ENCODE measurements at regions not wholly inside any gene's neighbourhood (a gene's known extent, or its start where the extent isn't known, plus 50 kb on each side); places are given as distances from the start of the nearest gene placed in this dataset.
"Not testable (repeated sequence)": the region's sequence is repeated elsewhere in the genome, so short reads cannot be mapped to it uniquely, and the experiment has no call there.

GRCh38 chr2:167334146-167334742 is 446.0 kb downstream of the XIRP2 start:
- DNase-seq = no peak

GRCh38 chr2:167333245-167333644 is 445.0 kb downstream of the XIRP2 start:
- no peak for DNase-seq

GRCh38 chr2:167332358-167332757 is 444.1 kb downstream of the XIRP2 start:
- DNase-seq = no peak

- DNase-seq = no peak
Observed at GRCh38 chr2:167331636-167332232, 443.5 kb downstream of the XIRP2 start.

GRCh38 chr2:167328808-167329207 is 440.5 kb downstream of the XIRP2 start:
- DNase-seq = not testable (repeated sequence)

- DNase-seq = no peak
Observed at GRCh38 chr2:167322795-167323194, 434.5 kb downstream of the XIRP2 start.

GRCh38 chr2:167318581-167318980 is 430.3 kb downstream of the XIRP2 start:
- DNase-seq = no peak

- no peak for DNase-seq
Observed at GRCh38 chr2:167310442-167310841, 422.2 kb downstream of the XIRP2 start.
